ENCODE measurements at regions not wholly inside any gene's neighbourhood (a gene's known extent, or its start where the extent isn't known, plus 50 kb on each side); places are given as distances from the start of the nearest gene placed in this dataset.
"Not testable (repeated sequence)": the region's sequence is repeated elsewhere in the genome, so short reads cannot be mapped to it uniquely, and the experiment has no call there.

GRCh38 chr5:34555699-34556508, 100.2 kb upstream of the RAI14 start:
- DNase-seq (ENCODE audit: low spot score) = no peak

- DNase-seq (ENCODE audit: low spot score) = no peak
Measured at GRCh38 chr5:34556509-34556782, 99.7 kb upstream of the RAI14 start.

GRCh38 chr5:34561581-34561980, 94.5 kb upstream of the RAI14 start:
- not testable (repeated sequence) for DNase-seq (ENCODE audit: low spot score)

DNA sequence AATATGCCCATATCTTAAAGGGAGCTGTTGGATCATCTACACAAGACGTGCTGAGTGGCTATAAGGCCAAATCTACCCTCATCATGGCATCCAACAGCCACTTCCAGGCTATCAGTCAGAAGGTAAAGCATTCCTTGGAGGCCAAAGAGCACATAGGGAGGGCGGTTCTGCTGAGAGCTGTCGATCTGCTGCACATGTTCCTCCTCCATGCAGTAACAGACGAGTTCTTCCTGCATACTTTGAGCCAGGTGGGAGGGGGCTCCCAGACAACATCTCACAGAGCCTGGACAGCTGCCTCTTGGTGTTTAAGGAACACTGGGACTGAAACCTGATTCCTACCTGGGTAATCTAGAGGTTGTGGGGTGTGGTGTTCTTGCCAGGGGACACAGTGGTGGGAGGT, 93.3 kb upstream of the RAI14 start:
- DNase-seq (ENCODE audit: low spot score) = no peak

GRCh38 chr5:34563269-34563668, 92.9 kb upstream of the RAI14 start:
- no peak for DNase-seq (ENCODE audit: low spot score)

- DNase-seq (ENCODE audit: low spot score) = no peak
Measured at GRCh38 chr5:34563931-34564709, 92.0 kb upstream of the RAI14 start.

DNA sequence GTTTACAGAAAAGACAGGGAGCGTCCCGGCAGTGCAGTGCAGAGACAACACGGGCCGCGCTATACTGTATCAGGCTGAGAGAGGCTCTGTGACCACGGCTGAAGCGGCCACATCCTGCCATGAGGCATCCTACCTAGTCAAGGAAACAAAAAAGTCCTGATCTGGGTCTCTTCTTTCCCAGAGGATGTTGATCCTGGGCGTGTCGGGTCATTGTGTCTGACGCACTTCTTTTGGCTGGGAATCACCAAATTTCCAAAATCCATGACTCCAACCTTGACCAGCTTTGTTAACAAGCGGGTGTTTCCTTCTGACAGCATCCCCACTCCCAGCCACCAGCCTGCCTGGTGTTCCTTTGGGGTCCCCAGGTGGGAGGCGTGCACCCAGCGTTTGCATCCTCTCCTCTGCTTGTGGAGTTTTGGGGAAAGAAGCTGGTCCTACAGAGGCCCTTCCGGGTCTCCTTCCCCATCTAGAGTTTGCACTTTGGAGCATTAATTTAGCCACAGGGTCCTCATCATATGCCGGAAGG, 91.4 kb upstream of the RAI14 start:
- DNase-seq (ENCODE audit: low spot score) = no peak

GRCh38 chr5:34570143-34570542, 86.0 kb upstream of the RAI14 start:
- no peak for DNase-seq (ENCODE audit: low spot score)

DNA sequence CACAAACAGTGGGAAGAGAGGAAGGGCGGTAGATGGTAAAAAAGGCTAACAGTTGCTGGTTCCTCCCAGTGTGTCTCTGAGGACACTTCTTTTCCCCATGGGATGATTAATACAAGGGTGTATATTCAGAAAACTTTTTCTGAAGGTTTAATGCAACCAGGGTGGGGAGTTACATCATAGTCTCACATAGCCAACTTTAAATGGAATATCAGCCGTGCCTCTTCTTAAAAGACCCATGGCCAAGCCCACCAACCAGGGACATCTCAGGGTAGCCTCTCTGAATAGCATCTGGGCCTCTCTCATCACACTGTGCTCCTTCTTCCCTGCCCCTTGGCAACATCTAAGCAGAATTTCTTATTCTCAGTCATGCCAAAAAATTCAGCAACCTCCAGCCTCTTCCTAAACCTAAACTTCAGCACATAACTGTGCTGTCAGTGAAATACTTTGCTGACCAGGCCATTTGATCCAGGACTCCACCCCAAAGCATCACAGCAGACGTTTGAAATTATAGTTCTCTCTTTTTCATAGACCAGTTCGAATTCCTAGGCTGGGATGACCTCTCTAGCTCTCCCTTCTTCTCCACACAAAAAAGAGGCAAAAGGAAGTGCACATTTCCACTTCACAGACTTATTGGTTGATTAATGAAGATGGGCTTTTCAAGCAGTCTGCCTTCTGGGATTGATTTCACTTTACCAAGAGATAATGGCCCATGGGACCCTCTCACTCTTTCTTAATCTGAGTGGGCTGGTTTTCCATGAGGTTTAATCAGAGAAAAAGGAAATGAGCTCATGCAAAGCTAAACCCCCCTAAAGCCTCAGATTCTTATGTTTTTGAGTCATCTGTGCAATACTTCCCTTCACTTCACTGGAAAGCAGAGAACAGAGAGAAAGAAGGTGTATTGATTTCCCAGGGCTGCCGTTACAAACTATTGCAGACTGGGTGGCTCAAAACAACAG, 85.1 kb upstream of the RAI14 start:
- no peak for DNase-seq (ENCODE audit: low spot score)

DNA sequence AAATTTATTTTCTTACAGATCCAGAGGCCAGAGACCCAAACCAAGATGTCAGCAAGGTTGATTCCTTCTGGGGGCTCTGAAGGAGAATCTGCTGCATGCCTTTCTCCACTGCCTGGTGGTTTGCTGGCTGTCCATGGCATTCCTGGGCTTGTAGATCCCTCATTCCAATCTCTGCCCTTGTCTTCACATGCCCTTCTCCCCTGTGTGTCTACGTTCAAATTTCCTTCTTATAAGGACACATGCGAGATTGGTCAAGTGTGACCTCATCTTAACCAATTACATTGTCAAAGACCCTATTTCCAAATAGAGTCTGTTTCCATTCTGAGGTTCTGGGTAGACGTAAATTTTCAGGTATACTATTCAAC, 84.5 kb upstream of the RAI14 start:
- no peak for DNase-seq (ENCODE audit: low spot score)

DNA sequence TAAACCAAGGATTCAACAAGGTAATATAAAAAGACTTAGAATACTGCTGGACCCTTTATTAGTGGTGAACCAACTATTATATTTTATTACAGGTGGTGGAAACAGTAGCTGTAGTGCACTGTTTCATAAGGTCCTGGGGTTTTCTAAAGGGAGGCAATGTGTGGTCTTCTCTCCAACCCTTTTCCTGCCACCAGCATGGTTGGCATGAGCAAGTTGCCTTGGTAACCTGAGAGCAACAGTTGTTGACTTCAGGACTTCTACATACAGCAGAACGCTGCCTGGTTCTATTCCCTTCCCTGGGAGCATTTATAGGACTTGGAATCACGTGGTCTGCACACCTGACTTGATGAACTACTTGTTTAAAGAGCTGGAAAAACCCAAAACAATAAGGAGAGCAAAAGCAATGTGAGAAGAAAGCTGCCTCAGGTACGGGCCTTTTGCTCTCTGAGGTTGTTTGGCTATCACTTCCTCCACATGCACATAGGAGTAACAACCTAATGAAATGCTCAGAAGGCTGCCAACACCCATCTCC, 81.1 kb upstream of the RAI14 start:
- no peak for DNase-seq (ENCODE audit: low spot score)

GRCh38 chr5:34576891-34577666, 79.0 kb upstream of the RAI14 start:
- no peak for DNase-seq (ENCODE audit: low spot score)

- DNase-seq (ENCODE audit: low spot score) = no peak
Measured at GRCh38 chr5:34578962-34579361, 77.2 kb upstream of the RAI14 start.

DNA sequence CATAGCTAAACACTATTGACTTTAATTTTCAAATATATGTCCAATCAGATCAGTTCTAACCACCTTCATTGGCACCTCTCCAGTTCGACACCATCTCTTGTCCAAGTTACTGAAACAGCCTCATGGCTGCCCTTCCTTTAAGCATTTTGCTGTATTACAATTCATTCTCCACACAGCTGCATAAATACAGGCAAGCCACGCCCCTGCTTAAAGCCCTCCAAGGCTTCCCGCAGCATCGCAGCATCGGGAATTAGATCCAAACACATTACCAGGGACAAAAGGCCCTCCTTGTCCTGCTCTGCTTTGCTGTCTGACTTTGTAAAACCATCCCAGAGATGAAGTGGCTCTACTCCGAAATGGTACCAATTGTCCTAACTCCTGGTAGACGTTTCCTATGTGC, 75.1 kb upstream of the RAI14 start:
- DNase-seq (ENCODE audit: low spot score) = no peak

GRCh38 chr5:34582371-34582770, 73.8 kb upstream of the RAI14 start:
- no peak for DNase-seq (ENCODE audit: low spot score)

DNA sequence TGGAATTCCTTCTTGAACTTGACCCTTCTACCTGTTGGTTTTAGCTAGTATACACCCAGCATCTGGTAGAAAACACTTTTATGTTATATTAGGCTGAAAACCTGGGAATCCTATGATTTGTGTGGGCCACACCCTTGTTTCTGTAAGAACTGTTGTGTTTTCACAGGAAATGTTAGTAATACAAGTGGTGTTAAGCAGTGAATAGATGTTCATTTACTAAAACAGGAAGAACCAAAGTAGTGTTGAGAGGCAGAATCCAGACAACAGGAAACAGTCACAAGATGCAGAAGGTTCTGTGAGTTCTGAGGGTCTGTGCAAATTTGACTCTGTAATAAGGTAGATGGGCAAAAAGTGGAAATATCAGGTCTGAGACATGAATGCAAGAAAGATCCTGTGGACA, 73.0 kb upstream of the RAI14 start:
- no peak for DNase-seq (ENCODE audit: low spot score)

GRCh38 chr5:34584165-34584564, 72.0 kb upstream of the RAI14 start:
- no peak for DNase-seq (ENCODE audit: low spot score)

DNA sequence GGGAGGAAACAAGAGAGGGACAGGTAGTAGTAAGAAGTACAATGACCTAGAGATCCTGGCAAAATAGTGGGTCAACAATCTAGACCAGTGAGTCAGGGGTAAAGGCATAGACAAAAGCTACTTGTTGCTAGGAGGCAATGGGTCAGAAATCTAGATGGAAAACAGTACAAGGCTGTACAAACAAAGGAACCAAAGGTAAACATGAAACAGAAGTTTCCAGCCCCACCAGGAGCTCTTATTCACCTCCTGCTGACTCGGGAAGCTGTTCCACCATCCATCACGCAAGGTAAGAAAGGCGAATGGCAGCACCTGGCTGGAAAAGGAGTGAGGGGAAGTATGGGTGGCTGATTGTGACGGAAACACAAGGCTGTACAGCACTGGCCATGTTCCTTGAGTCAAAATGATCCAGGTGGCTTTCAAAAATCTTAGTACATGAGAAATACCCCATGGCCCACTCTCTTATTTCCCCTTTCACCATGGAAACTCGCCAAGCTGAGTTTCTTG, 70.5 kb upstream of the RAI14 start:
- DNase-seq (ENCODE audit: low spot score) = no peak

DNA sequence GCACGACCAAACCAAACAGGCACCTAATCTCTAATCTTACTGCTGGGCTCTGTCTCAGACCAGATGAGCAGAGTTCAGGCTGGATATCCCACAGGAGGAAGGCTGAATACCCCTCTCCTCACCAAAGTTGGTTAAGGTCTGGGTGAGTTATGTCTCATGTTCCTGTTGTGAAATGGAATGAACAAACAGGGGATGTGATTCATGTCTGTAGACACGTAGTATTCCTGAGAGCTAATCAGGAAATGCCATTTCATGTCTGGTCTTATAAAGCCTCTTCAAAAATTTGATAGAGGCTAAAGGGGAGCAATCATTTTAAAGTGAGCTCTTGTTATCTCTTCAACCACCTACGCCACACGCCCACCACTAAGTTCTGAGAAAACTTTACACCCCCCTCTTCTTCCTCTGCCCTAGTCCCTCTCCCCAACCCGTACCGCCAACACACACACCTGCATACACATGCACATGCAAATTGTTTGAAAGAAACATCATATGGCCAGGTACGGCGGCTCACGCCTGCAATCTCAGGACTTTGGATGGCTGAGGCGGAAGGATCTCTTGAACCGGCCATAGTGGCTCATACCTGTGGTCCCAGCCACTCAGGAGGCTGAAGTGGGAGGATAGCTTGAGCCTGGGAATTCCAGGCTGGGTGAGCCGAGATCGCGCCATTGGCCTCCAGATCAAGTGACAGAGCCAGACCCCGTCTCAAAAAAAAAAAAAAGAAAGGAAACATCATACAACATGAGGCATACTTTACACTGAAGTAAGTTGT, 69.8 kb upstream of the RAI14 start:
- DNase-seq (ENCODE audit: low spot score) = peak; percentile 3
